K562 (cell line): ENCODE measurements at regions not wholly inside any gene's neighbourhood (a gene's known extent, or its start where the extent isn't known, plus 50 kb on each side); places are given as distances from the start of the nearest gene placed in this dataset.

Experiments used
- ATAC-seq: fragments of 200-7000 bp; cut with Tn5 transposase; 3 replicates; pipeline ENCODE4 v1.9.1; 2020; ENCODE audit warnings: moderate library complexity
- BruUV-seq: library from RNA; stranded (reverse); fragments of 400-500 nt; replicated peaks from 2 replicates; lab custom pipeline; 2021; lab: Mats Ljungman, UMichigan
- CTCF ChIA-PET: fragments of 300-600 bp; formaldehyde crosslinking; extraction: SDS; loops from one replicate; lab custom pipeline; 2021; ENCODE audit warnings: low intra/inter-chr PET ratio; lab: Yijun Ruan, JAX
- POLR2A ChIA-PET: fragments of 300-600, 350-650 bp; sonication (Branson Sonifier 250); formaldehyde crosslinking; extraction: SDS; loops from one replicate; lab custom pipeline; 2021; ENCODE audit warnings: antibody characterized with exemption, inconsistent platforms; lab: Yijun Ruan, JAX
- DNase-seq, 4 experiments: peaks; one replicate each; pipeline versions ENCODE4 v3.0.0 to v3.0.0-alpha.2; 2011 to 2018; ENCODE audit warnings: low spot score in 3 of 4, mixed read lengths in 3 of 4; ENCODE audit errors: extremely low read depth in 1 of 4
- FAIRE-seq: peaks from 2 replicates; lab custom pipeline; 2011; peaks lifted over from hg19 to GRCh38; lab: Jason Lieb, UNC
- H2AFZ ChIP-seq: 2 replicates; pipeline ENCODE4 v1.6.0; 2011; ENCODE audit warnings: low read depth, low read length, control low read depth, inconsistent platforms
- H3K27ac ChIP-seq: fragments of 200-600 bp; 3 replicates; pipeline ENCODE4 v1.8.0; 2011; ENCODE audit warnings: low read depth, mild to moderate bottlenecking, control low read depth, inconsistent platforms, low read length, moderate library complexity, mixed read lengths; ENCODE audit errors: extremely low read depth
- H3K27me3 ChIP-seq, 2 experiments: fragments of 300-600 bp in 1 of 2; 2 replicates in 1 of 2; 3 replicates in 1 of 2; pipeline versions ENCODE4 v1.6.0 to v1.8.0; 2011; ENCODE audit warnings: inconsistent platforms in 2 of 2, low read length in 2 of 2, mild to moderate bottlenecking in 1 of 2, mixed read lengths in 1 of 2, moderate library complexity in 1 of 2; ENCODE audit not compliant: control insufficient read depth in 2 of 2, insufficient read depth in 2 of 2
- H3K36me3 ChIP-seq: fragments of 300-600 bp; 3 replicates; pipeline ENCODE4 v1.8.0; 2011; ENCODE audit warnings: mild to moderate bottlenecking, low read length, inconsistent platforms; ENCODE audit not compliant: control insufficient read depth, insufficient read depth
- H3K4me1 ChIP-seq, 2 experiments: fragments of 200-600 bp in 1 of 2; replicated peaks in 1 of 2; 2 replicates in 1 of 2; 3 replicates in 1 of 2; pipeline versions ENCODE4 v1.5.1 to v1.8.0; 2011; ENCODE audit warnings: inconsistent platforms in 2 of 2, low read length in 2 of 2, mild to moderate bottlenecking in 1 of 2, mixed read lengths in 1 of 2, moderate library complexity in 1 of 2; ENCODE audit not compliant: control insufficient read depth in 2 of 2, insufficient read depth in 2 of 2
- H3K4me2 ChIP-seq: 2 replicates; pipeline ENCODE4 v1.6.1; 2011; ENCODE audit warnings: low read length, control low read depth, inconsistent platforms, mixed read lengths; ENCODE audit not compliant: insufficient read depth
- H3K4me3 ChIP-seq: fragments of 200-600 bp; sonication (generic), shearing (Covaris generic); 2 replicates; pipeline ENCODE4 v1.5.1; 2016; ENCODE audit warnings: control low read depth, inconsistent platforms
- H3K79me2 ChIP-seq: fragments of 200-600 bp; 3 replicates; pipeline ENCODE4 v1.8.0; 2011; ENCODE audit warnings: low read length, inconsistent platforms; ENCODE audit not compliant: control insufficient read depth, insufficient read depth
- H3K9ac ChIP-seq, 2 experiments: 2 replicates each; pipeline versions ENCODE4 v1.6.0 to v1.6.1; 2011; ENCODE audit warnings: low read depth in 2 of 2, low read length in 2 of 2, control low read depth in 1 of 2, inconsistent platforms in 1 of 2, mild to moderate bottlenecking in 1 of 2, mixed read lengths in 1 of 2; ENCODE audit not compliant: insufficient read depth in 1 of 2
- H3K9me1 ChIP-seq: one replicate; pipeline ENCODE4 v1.6.0; 2011; ENCODE audit warnings: inconsistent platforms, mild to moderate bottlenecking, low read length, moderate library complexity; ENCODE audit not compliant: control insufficient read depth, insufficient read depth
- H3K9me3 ChIP-seq: replicated peaks from 2 replicates; pipeline ENCODE4 v1.5.1; 2011; ENCODE audit warnings: low read depth, low read length, inconsistent platforms; ENCODE audit not compliant: control insufficient read depth, insufficient read depth
- H4K20me1 ChIP-seq: replicated peaks from 2 replicates; pipeline ENCODE4 v1.6.1; 2011; ENCODE audit warnings: low read length, inconsistent platforms, mixed read lengths; ENCODE audit not compliant: control insufficient read depth, insufficient read depth
- CBX5 ChIP-seq: IDR thresholded peaks from 2 replicates; pipeline ENCODE4 v1.6.1; 2014; ENCODE audit warnings: low read depth, borderline replicate concordance
- CHD4 ChIP-seq: fragments of 200-600 bp; sonication (generic); IDR thresholded peaks from 3 replicates; pipeline ENCODE4 v1.6.1; 2012; ENCODE audit warnings: low read depth, mild to moderate bottlenecking, mixed read lengths, low read length, inconsistent platforms; ENCODE audit not compliant: insufficient read depth, insufficient replicate concordance, poor library complexity, severe bottlenecking
- CREM ChIP-seq: IDR thresholded peaks from 2 replicates; pipeline ENCODE4 v1.6.1; 2014; ENCODE audit warnings: antibody characterized with exemption, low read depth
- HSF4 ChIP-seq: fragments of 250-450 bp; sonication (Bioruptor Pico); IDR thresholded peaks from 2 replicates; pipeline ENCODE4 v2.1.2; 2022; ENCODE audit warnings: mild to moderate bottlenecking, moderate library complexity, borderline replicate concordance
- RAD21 ChIP-seq, 2 experiments: fragments of 250-450 bp in 1 of 2; fragments of 450-650 bp in 1 of 2; sonication (Bioruptor Pico) in 1 of 2; formaldehyde crosslinking in 1 of 2; IDR thresholded peaks in 1 of 2; conservative IDR thresholded peaks in 1 of 2; 2 replicates each; pipeline versions ENCODE4 v1.4.0 to v1.8.0; 2020 to 2022; ENCODE audit warnings: mild to moderate bottlenecking in 2 of 2, moderate library complexity in 1 of 2
- RBM15 ChIP-seq: fragments of 200-400 bp; formaldehyde crosslinking; IDR thresholded peaks from 2 replicates; pipeline ENCODE4 v1.6.1; 2018; ENCODE audit warnings: mild to moderate bottlenecking, low read length, moderate library complexity; ENCODE audit not compliant: insufficient read depth
- RNF2 ChIP-seq: sonication (generic); IDR thresholded peaks from 2 replicates; pipeline ENCODE4 v1.6.1; 2016
- XRCC3 ChIP-seq: fragments of 450-650 bp; IDR thresholded peaks from 2 replicates; pipeline ENCODE4 v1.6.1; 2017; ENCODE audit warnings: mild to moderate bottlenecking, moderate library complexity
- ZNF395 ChIP-seq: fragments of 200-800 bp; sonication (Bioruptor generic); IDR thresholded peaks from 2 replicates; pipeline ENCODE4 v1.6.1; 2017; ENCODE audit warnings: missing genetic modification characterization, missing compliant biosample characterization
- ZNF778 ChIP-seq: fragments of 450-650 bp; formaldehyde crosslinking; IDR thresholded peaks from 2 replicates; pipeline ENCODE4 v1.4.0; 2020; ENCODE audit warnings: mild to moderate bottlenecking, moderate library complexity
- ZNF79 ChIP-seq: fragments of 250-450 bp; sonication (Bioruptor Pico); IDR thresholded peaks from 2 replicates; pipeline ENCODE4 v1.4.0; 2020; ENCODE audit warnings: low read depth, mild to moderate bottlenecking, moderate library complexity
- WGBS: fragments of 100-300 bp; shearing (Covaris generic); methylation state at CpG from one replicate; pipeline ENCODE4 v1.1.6; 2016; ENCODE audit warnings: low coverage, mixed read lengths; ENCODE audit not compliant: insufficient coverage; ENCODE audit errors: missing lambda C conversion rate; 5-methylcytosine and 5-hydroxymethylcytosine counted together
- in situ Hi-C: fragments of 300-500 bp; cut with MboI; formaldehyde crosslinking; loops from 4 replicates; pipeline ENCODE4 v1.15.0; 2018; ENCODE audit warnings: inconsistent platforms, mixed read lengths
- intact Hi-C: fragments of 100-400 bp; cut with micrococcal nuclease; formaldehyde crosslinking; loops from 2 replicates; pipeline ENCODE4 v1.14.2; 2022

- ATAC-seq, result no peak
- Histone ChIP-seq H3K4me1 (no peaks in the 10 kb centered on the region), H3K4me2 (no peak overlapping the region), H2AFZ (no peak overlapping the region), H3K79me2 (no peaks in the 10 kb centered on the region), H3K36me3 (no peaks in the 10 kb centered on the region), H3K4me3 (no peak overlapping the region), H3K9ac (no peak overlapping the region), H3K9me3 (no peaks in the 10 kb centered on the region)
- ChIA-PET POLR2A (no interaction called here), CTCF (no interaction called here)
- WGBS, result 0% methylated on average over 7 of the region's 7 CpGs
- FAIRE-seq, result no peak
- no peak for DNase-seq
- TF ChIP-seq HSF4 (CRISPR knock-in tag) (no peak), ZNF778 (CRISPR knock-in tag) (no peak), RNF2 (no peak), ZNF79 (CRISPR knock-in tag) (no peak), CREM (no peak)
- TF ChIP-seq, all 486 proteins: peak for 0
- intact Hi-C loops (no loop called here), in situ Hi-C loops (no loop called here)
- Histone ChIP-seq H3K27me3 (no peaks in the 10 kb centered on the region), H3K27ac (no peak overlapping the region), H4K20me1 (no peaks in the 10 kb centered on the region), H3K9me1 (no peaks in the 10 kb centered on the region)
- no TSS peak for BruUV-seq
Measured at GRCh38 chr2:53445383-53446070, 322.1 kb upstream of the CHAC2 start.

- H3K27ac ChIP-seq, result no peak overlapping the region
- H3K9ac ChIP-seq, result no peak overlapping the region
- ChIA-PET CTCF (no interaction called here), POLR2A (no interaction called here)
- DNase-seq, result no peak
- H3K79me2 ChIP-seq, result no peaks in the 10 kb centered on the region
- no peak overlapping the region for H3K4me3 ChIP-seq
- H3K9me3 ChIP-seq, result no peaks in the 10 kb centered on the region
- H2AFZ ChIP-seq, result no peak overlapping the region
- TF ChIP-seq ZNF395 (CRISPR knock-in tag) (no peak), CBX5 (no peak), XRCC3 (no peak), RBM15 (no peak), CHD4 (no peak), RAD21 (CRISPR knock-in tag; conservative IDR thresholded peaks at IDR 0.05 in 1 of 2, IDR thresholded peaks at IDR 0.05 in 1 of 2) (peak in 1 of 2 experiments; percentile 33; a peak in 2 of 4 replicates)
- in situ Hi-C loops, result no loop called here
- no peaks in the 10 kb centered on the region for H3K9me1 ChIP-seq
- no peak for FAIRE-seq
- no peaks in the 10 kb centered on the region for H4K20me1 ChIP-seq
- H3K4me1 ChIP-seq, result no peaks in the 10 kb centered on the region
- no peak overlapping the region for H3K4me2 ChIP-seq
- ATAC-seq, result no peak
- intact Hi-C loops, result no loop called here
- H3K27me3 ChIP-seq, result no peaks in the 10 kb centered on the region
- BruUV-seq, result no TSS peak
- H3K36me3 ChIP-seq, result no peaks in the 10 kb centered on the region
- WGBS, result 0% methylated on average over 4 of the region's 4 CpGs
Measured at GRCh38 chr2:53442783-53443182, 324.8 kb upstream of the CHAC2 start.
